ENCODE measurements at regions not wholly inside any gene's neighbourhood (a gene's known extent, or its start where the extent isn't known, plus 50 kb on each side); places are given as distances from the start of the nearest gene placed in this dataset.
A peak's percentile ranks its signal among the peaks of the same experiment; 100 is the strongest.

DNA sequence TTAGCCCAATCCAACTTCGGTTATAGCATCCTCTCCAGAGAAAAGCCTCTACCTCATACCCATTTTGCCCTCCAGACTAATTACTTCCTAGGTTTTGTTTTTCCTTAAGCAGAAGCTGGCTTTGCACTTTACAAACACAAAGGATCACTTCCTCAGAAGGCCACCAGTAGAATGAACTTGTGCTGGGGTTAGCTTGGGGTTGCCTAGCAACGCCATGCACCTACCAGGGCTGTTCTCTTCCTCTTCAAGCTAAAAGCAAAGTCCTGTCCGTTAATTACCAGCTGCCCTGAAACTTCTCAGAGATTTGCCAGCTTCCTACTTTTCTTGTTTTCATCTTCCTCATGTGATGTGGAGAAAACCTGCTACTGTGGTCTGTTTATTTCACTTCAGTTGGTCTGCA is 132.0 kb upstream of the WWC1 start:
- ChIA-PET POLR2A (no interaction called here), CTCF (ENCODE audit: unreplicated experiment) (no interaction called here)
- intact Hi-C loops (cut with micrococcal nuclease; ENCODE audit: unreplicated experiment) = no loop called here
- BruUV-seq (replicated peaks) = no TSS peak
- no peak for TF ChIP-seq CTCF (conservative IDR thresholded peaks at IDR 0.05; ENCODE audit: low read length)
- TF ChIP-seq EZH2phosphoT487 (IDR thresholded peaks at IDR 0.05; ENCODE audit: borderline replicate concordance, low read depth, low read length) = no peak
- Histone ChIP-seq H3K36me3 (ENCODE audit: insufficient read depth, low read length) (no peaks in the 10 kb centered on the region), H3K4me3 (ENCODE audit: low read depth, low read length, poor library complexity, severe bottlenecking) (no peak overlapping the region), H3K4me1 (ENCODE audit: insufficient read depth, low read length, poor library complexity, severe bottlenecking) (no peaks in the 10 kb centered on the region), H3K9me2 (ENCODE audit: insufficient read depth, low read length) (no peaks in the 10 kb centered on the region), H3K4me2 (ENCODE audit: low read length) (no peak overlapping the region), H4K20me1 (ENCODE audit: insufficient read depth, low read length) (no peaks in the 10 kb centered on the region), H3K27ac (ENCODE audit: low read depth, low read length, poor library complexity, severe bottlenecking) (no peak overlapping the region), H3K9me3 (ENCODE audit: low read length) (no peaks in the 10 kb centered on the region), H2AFZ (ENCODE audit: low read length) (no peak overlapping the region), H3K79me2 (ENCODE audit: insufficient read depth, low read depth, low read length) (no peaks in the 10 kb centered on the region)
- DNase-seq (ENCODE audit: low spot score) = peak; percentile 4

- POLR2A ChIA-PET = interaction anchor here (0.6 kb wide), 1 partner anchor 54 kb away, joined by 3 read pairs; no protein-coding TSS in a partner anchor
- no peak overlapping the region for H3K4me2 ChIP-seq (ENCODE audit: low read length)
- intact Hi-C loops (cut with micrococcal nuclease; ENCODE audit: unreplicated experiment) = no loop called here
Observed at GRCh38 chr5:168162464-168162863, 129.0 kb upstream of the WWC1 start.

GRCh38 chr5:168163966-168164365 is 127.5 kb upstream of the WWC1 start:
- Histone ChIP-seq H3K9me3 (ENCODE audit: low read length) (no peaks in the 10 kb centered on the region), H4K20me1 (ENCODE audit: insufficient read depth, low read length) (no peaks in the 10 kb centered on the region), H3K36me3 (ENCODE audit: insufficient read depth, low read length) (no peaks in the 10 kb centered on the region), H2AFZ (ENCODE audit: low read length) (no peak overlapping the region), H3K79me2 (ENCODE audit: insufficient read depth, low read depth, low read length) (no peaks in the 10 kb centered on the region), H3K4me1 (ENCODE audit: insufficient read depth, low read length, poor library complexity, severe bottlenecking) (no peaks in the 10 kb centered on the region), H3K4me2 (ENCODE audit: low read length) (no peak overlapping the region), H3K4me3 (ENCODE audit: low read depth, low read length, poor library complexity, severe bottlenecking) (no peak overlapping the region), H3K9me2 (ENCODE audit: insufficient read depth, low read length) (no peaks in the 10 kb centered on the region), H3K27ac (ENCODE audit: low read depth, low read length, poor library complexity, severe bottlenecking) (no peak overlapping the region)
- intact Hi-C loops (cut with micrococcal nuclease; ENCODE audit: unreplicated experiment) = no loop called here
- POLR2A ChIA-PET = no interaction called here
- CTCF ChIA-PET (ENCODE audit: unreplicated experiment) = no interaction called here
- no peak for DNase-seq (ENCODE audit: low spot score)
- BruUV-seq (replicated peaks) = no TSS peak
- TF ChIP-seq CTCF (conservative IDR thresholded peaks at IDR 0.05; ENCODE audit: low read length) (no peak), EZH2phosphoT487 (IDR thresholded peaks at IDR 0.05; ENCODE audit: borderline replicate concordance, low read depth, low read length) (no peak)

More at GRCh38 chr5:168162464-168162863, 129.0 kb upstream of the WWC1 start:
- no peaks in the 10 kb centered on the region for H3K36me3 ChIP-seq (ENCODE audit: insufficient read depth, low read length)
- no peak for DNase-seq (ENCODE audit: low spot score)
- H2AFZ ChIP-seq (ENCODE audit: low read length) = no peak overlapping the region
- H3K4me3 ChIP-seq (ENCODE audit: low read depth, low read length, poor library complexity, severe bottlenecking) = no peak overlapping the region
- no peaks in the 10 kb centered on the region for H3K9me2 ChIP-seq (ENCODE audit: insufficient read depth, low read length)
- no peaks in the 10 kb centered on the region for H3K4me1 ChIP-seq (ENCODE audit: insufficient read depth, low read length, poor library complexity, severe bottlenecking)
- CTCF ChIA-PET (ENCODE audit: unreplicated experiment) = no interaction called here
- H4K20me1 ChIP-seq (ENCODE audit: insufficient read depth, low read length) = no peaks in the 10 kb centered on the region
- BruUV-seq (replicated peaks) = no TSS peak
- H3K79me2 ChIP-seq (ENCODE audit: insufficient read depth, low read depth, low read length) = no peaks in the 10 kb centered on the region
- H3K27ac ChIP-seq (ENCODE audit: low read depth, low read length, poor library complexity, severe bottlenecking) = no peak overlapping the region
- TF ChIP-seq CTCF (conservative IDR thresholded peaks at IDR 0.05; ENCODE audit: low read length) (no peak), EZH2phosphoT487 (IDR thresholded peaks at IDR 0.05; ENCODE audit: borderline replicate concordance, low read depth, low read length) (no peak)
- H3K9me3 ChIP-seq (ENCODE audit: low read length) = no peaks in the 10 kb centered on the region
